Transverse colon (tissue), 3 donors: ENCODE measurements at regions not wholly inside any gene's neighbourhood (a gene's known extent, or its start where the extent isn't known, plus 50 kb on each side); places are given as distances from the start of the nearest gene placed in this dataset.

Experiments
- EP300 ChIP-seq: sonication (generic); formaldehyde crosslinking; IDR thresholded peaks from one replicate; pipeline ENCODE4 v1.6.1; 2017; ENCODE audit warnings: antibody characterized with exemption, low read depth
- TF ChIP-seq, protein P1 (sequence below), 5 experiments: fragments of 200-600 bp in 3 of 5; fragments of 450-650 bp in 2 of 5; sonication (generic) in 3 of 5; IDR thresholded peaks; 1 replicate in 2 of 5; 2 replicates in 3 of 5; pipeline ENCODE4 v1.5.1; 2016 to 2017; ENCODE audit warnings: antibody characterized with exemption in 5 of 5, inconsistent platforms in 3 of 5, mild to moderate bottlenecking in 2 of 5, moderate library complexity in 1 of 5

DNA sequence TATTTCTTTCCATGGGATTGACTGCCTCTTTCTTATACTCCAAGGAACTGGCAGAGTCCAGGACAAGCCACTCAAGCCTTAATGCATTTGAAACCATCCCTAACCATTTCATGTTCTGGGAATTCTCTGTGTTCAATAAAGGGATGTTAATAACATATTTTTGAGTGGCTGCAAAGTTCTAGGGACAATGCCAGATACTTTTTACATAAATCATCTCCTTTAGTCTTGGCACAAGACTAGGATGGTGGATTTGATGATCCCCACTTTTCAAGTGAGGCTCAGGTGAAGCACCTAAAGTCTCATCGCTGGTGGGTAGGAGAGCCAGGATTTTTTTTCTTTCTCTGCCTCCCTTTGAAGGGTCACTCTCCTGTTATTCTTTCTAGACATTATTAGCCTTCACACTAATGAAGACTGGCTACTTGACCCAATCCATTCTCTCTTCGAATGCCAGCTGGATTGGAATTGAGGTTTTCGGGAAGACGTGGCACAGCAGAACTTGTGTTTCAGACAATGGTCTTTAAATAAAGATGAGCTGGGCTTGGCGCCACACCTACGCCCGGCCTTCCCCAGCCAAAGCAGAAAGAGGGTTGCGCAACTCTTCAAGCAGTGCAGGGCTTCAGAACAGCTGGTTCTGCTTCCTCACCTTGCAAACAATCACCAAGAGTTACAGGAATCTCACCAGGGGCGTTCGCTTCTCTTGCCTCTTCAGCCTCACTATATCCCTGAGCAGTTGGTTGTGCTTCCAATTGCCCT, 73.8 kb upstream of the BMPER start:
- TF ChIP-seq, protein P1, sequence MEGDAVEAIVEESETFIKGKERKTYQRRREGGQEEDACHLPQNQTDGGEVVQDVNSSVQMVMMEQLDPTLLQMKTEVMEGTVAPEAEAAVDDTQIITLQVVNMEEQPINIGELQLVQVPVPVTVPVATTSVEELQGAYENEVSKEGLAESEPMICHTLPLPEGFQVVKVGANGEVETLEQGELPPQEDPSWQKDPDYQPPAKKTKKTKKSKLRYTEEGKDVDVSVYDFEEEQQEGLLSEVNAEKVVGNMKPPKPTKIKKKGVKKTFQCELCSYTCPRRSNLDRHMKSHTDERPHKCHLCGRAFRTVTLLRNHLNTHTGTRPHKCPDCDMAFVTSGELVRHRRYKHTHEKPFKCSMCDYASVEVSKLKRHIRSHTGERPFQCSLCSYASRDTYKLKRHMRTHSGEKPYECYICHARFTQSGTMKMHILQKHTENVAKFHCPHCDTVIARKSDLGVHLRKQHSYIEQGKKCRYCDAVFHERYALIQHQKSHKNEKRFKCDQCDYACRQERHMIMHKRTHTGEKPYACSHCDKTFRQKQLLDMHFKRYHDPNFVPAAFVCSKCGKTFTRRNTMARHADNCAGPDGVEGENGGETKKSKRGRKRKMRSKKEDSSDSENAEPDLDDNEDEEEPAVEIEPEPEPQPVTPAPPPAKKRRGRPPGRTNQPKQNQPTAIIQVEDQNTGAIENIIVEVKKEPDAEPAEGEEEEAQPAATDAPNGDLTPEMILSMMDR (IDR thresholded peaks at IDR 0.05) = no peak
- TF ChIP-seq EP300 = no peak
